GM12801 (cell line): ENCODE measurements at regions not wholly inside any gene's neighbourhood (a gene's known extent, or its start where the extent isn't known, plus 50 kb on each side); places are given as distances from the start of the nearest gene placed in this dataset.

Experiments
- TF ChIP-seq, protein P1 (sequence below): IDR thresholded peaks from one replicate; pipeline ENCODE4 v1.5.1; 2011; ENCODE audit warnings: control low read depth; ENCODE audit not compliant: insufficient read length; ENCODE audit errors: extremely low read depth

DNA sequence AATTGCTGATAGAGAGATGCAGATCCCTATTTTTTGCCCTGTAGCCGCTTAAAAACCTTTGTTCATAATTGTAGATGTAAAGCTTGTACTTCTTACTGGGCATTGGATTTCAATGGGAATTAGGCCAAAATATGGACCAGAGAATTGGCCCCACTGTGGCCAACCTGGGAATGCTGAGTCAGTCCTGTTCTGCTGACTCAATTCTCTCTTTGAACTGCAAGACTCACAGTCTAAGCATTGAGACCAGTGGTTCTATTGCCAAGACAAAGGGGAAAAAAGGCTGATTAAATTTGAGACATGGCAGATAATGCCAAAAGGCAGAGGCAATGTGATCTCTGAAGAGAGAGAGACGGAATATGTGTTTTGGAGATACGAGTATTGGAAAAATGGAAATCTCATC is 72.5 kb upstream of the UBL3 start:
- TF ChIP-seq, protein P1, sequence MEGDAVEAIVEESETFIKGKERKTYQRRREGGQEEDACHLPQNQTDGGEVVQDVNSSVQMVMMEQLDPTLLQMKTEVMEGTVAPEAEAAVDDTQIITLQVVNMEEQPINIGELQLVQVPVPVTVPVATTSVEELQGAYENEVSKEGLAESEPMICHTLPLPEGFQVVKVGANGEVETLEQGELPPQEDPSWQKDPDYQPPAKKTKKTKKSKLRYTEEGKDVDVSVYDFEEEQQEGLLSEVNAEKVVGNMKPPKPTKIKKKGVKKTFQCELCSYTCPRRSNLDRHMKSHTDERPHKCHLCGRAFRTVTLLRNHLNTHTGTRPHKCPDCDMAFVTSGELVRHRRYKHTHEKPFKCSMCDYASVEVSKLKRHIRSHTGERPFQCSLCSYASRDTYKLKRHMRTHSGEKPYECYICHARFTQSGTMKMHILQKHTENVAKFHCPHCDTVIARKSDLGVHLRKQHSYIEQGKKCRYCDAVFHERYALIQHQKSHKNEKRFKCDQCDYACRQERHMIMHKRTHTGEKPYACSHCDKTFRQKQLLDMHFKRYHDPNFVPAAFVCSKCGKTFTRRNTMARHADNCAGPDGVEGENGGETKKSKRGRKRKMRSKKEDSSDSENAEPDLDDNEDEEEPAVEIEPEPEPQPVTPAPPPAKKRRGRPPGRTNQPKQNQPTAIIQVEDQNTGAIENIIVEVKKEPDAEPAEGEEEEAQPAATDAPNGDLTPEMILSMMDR = no peak

DNA sequence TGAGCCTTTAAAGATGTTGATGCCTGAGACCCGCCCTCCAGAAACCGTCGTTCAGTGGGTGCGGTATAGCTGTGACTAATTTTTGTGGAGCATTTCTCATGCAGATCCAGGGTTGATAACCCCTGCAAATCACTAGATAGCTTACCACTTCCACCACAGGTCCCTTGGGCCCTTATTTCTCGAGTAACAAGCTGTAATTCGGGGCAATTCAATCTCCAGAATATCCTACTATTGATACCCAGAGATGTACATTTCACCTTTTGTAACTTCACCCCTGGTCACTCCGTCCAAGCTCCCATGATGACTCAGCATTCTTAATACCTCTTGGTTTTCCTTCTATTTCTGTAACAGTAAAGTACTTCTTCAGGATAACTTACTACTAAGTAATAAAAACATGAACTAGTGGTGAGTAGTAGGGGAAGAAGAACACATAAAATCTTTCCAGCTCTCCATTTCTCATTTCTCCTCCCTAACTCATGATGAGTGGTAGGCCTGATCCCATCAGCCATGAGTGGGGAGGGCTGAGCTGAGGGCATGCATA is 71.9 kb upstream of the UBL3 start:
- TF ChIP-seq, protein P1 = no peak

DNA sequence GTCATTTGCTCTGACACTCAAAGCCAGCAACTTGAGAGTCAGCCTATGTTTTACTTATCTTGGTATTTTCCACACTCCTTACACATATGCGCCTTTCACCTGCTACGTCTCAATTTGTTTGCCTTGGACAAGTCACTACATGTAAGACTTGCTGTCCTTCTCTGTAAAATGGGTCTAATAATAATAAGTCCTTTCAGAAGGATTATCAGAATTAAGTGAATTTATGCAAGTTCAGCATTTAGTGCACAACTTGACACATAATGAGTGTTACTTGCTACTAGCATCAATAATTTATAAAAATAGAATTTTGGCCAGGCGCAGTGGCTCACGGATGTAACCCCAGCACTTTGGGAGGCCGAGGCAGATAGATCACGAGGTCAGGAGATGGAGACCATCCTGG is 71.1 kb upstream of the UBL3 start:
- TF ChIP-seq, protein P1 = no peak

DNA sequence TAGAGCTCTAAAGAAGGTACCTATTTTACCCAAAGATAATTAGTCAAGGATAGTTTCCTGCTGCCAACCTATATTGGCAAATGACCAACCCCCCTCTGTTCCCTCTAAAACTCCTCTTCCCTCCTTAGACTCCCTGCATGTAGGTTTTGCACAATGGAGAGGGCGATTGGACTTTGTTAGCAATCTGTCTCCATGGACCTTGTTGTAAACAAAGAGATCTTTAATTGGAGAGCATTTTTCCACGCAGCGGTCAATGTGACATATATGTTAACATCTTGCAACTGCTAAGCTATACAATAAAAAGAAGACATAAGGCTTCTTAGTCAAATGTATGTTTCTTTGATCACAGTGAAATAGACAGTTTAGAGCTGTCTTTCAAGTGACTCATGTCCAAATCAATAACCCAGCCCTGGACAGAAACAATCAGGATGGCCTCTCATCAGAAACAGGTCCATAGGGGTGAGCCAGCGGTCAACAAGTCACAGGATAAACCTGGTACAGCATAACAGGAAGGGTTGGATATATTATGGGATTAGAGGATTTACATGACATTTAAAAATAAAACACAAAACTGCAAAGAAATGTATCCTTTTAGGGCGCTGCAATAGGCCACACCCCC is 69.7 kb upstream of the UBL3 start:
- TF ChIP-seq, protein P1 = no peak

- TF ChIP-seq, protein P1 = no peak
These were observed 68.4 kb upstream of the UBL3 start for GRCh38 chr13:29918845-29919244.

GRCh38 chr13:29917650-29918049 is 67.2 kb upstream of the UBL3 start:
- TF ChIP-seq, protein P1 = no peak

DNA sequence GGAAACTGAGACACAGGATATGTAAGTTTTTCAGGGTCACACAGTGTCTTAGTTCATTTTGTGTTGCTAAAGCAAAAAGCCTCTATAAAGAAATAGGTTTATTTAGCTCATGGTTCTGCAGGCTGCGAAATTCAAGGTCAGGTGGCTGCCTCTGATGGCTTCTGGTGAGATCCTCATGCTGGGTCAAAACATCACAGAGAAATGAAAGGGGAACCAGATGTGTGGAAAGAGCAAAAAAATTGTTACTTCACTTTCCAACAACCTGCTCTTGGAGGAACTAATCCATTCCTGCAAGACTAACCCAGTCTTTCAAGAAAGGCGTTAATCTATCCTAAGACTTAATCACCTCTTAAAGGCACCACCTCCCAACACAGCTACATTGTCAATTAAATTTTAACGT is 64.2 kb upstream of the UBL3 start:
- TF ChIP-seq, protein P1 = no peak
